ENCODE measurements at regions not wholly inside any gene's neighbourhood (a gene's known extent, or its start where the extent isn't known, plus 50 kb on each side); places are given as distances from the start of the nearest gene placed in this dataset.

DNA sequence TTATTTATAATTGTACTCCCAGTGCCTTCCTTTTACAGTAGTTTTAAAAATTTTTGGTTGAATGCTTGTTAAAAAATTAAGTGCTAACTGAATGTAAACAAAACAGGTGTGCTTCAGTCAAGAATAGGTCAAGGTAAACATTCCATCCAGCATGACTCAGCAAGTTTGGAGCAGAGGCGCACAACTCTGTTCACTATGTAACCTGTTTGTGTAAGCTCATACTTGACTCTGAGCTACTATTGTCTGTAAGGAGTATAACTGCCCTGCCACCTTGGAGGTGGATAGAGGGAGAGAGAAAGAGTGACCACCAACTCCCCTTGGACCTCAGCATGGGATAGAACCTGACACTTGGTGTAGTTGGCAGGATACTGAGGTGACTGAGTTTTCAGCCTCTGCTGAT is 207.4 kb upstream of the SYT4 start:
- no peak for TF ChIP-seq CTCF (IDR thresholded peaks at IDR 0.05)
- no peak for TF ChIP-seq EP300 (IDR thresholded peaks at IDR 0.05)
- no peak for TF ChIP-seq POLR2A (IDR thresholded peaks at IDR 0.05; ENCODE audit: low read depth)
